GM21576 (cell line): ENCODE measurements at regions not wholly inside any gene's neighbourhood (a gene's known extent, or its start where the extent isn't known, plus 50 kb on each side); places are given as distances from the start of the nearest gene placed in this dataset.

Experiments
- ATAC-seq: cut with Tn5 transposase; IDR thresholded peaks from one replicate; pipeline ENCODE4 v1.9.1; 2021; ENCODE audit warnings: mild to moderate bottlenecking, moderate library complexity; ENCODE audit not compliant: unreplicated experiment

- ATAC-seq, result no peak
Measured at GRCh38 chr11:121755906-121756305, 303.1 kb upstream of the SORL1-AS1 start.

GRCh38 chr11:121755191-121755590, 302.4 kb upstream of the SORL1-AS1 start:
- ATAC-seq, result no peak

GRCh38 chr11:121754598-121754997, 301.8 kb upstream of the SORL1-AS1 start:
- ATAC-seq, result no peak

GRCh38 chr11:121749691-121750090, 296.9 kb upstream of the SORL1-AS1 start:
- ATAC-seq, result no peak

GRCh38 chr11:121748068-121748467, 295.3 kb upstream of the SORL1-AS1 start:
- no peak for ATAC-seq

GRCh38 chr11:121743285-121743684, 290.5 kb upstream of the SORL1-AS1 start:
- no peak for ATAC-seq

GRCh38 chr11:121741761-121742361, 289.1 kb upstream of the SORL1-AS1 start:
- ATAC-seq, result no peak

- no peak for ATAC-seq
Measured at GRCh38 chr11:121741351-121741760, 288.6 kb upstream of the SORL1-AS1 start.

GRCh38 chr11:121740902-121741301, 288.1 kb upstream of the SORL1-AS1 start:
- no peak for ATAC-seq

- no peak for ATAC-seq
Measured at GRCh38 chr11:121733858-121734257, 281.1 kb upstream of the SORL1-AS1 start.

- no peak for ATAC-seq
Measured at GRCh38 chr11:121727942-121728341, 275.2 kb upstream of the SORL1-AS1 start.

GRCh38 chr11:121723246-121723741, 270.5 kb upstream of the SORL1-AS1 start:
- no peak for ATAC-seq

- ATAC-seq, result no peak
Measured at GRCh38 chr11:121722431-121723245, 269.9 kb upstream of the SORL1-AS1 start.

GRCh38 chr11:121721961-121722360, 269.2 kb upstream of the SORL1-AS1 start:
- ATAC-seq, result no peak

- ATAC-seq, result no peak
Measured at GRCh38 chr11:121721448-121721847, 268.7 kb upstream of the SORL1-AS1 start.

- no peak for ATAC-seq
Measured at GRCh38 chr11:121717296-121717695, 264.5 kb upstream of the SORL1-AS1 start.

- ATAC-seq, result no peak
Measured at GRCh38 chr11:121716060-121716459, 263.3 kb upstream of the SORL1-AS1 start.

GRCh38 chr11:121715405-121715804, 262.6 kb upstream of the SORL1-AS1 start:
- no peak for ATAC-seq

- ATAC-seq, result no peak
Measured at GRCh38 chr11:121714351-121714750, 261.6 kb upstream of the SORL1-AS1 start.

GRCh38 chr11:121711939-121712338, 259.2 kb upstream of the SORL1-AS1 start:
- ATAC-seq, result no peak

GRCh38 chr11:121711236-121711635, 258.5 kb upstream of the SORL1-AS1 start:
- no peak for ATAC-seq

- ATAC-seq, result no peak
Measured at GRCh38 chr11:121706884-121707420, 254.2 kb upstream of the SORL1-AS1 start.
